ENCODE measurements at regions not wholly inside any gene's neighbourhood (a gene's known extent, or its start where the extent isn't known, plus 50 kb on each side); places are given as distances from the start of the nearest gene placed in this dataset.
"Not testable (repeated sequence)": the region's sequence is repeated elsewhere in the genome, so short reads cannot be mapped to it uniquely, and the experiment has no call there.

DNA sequence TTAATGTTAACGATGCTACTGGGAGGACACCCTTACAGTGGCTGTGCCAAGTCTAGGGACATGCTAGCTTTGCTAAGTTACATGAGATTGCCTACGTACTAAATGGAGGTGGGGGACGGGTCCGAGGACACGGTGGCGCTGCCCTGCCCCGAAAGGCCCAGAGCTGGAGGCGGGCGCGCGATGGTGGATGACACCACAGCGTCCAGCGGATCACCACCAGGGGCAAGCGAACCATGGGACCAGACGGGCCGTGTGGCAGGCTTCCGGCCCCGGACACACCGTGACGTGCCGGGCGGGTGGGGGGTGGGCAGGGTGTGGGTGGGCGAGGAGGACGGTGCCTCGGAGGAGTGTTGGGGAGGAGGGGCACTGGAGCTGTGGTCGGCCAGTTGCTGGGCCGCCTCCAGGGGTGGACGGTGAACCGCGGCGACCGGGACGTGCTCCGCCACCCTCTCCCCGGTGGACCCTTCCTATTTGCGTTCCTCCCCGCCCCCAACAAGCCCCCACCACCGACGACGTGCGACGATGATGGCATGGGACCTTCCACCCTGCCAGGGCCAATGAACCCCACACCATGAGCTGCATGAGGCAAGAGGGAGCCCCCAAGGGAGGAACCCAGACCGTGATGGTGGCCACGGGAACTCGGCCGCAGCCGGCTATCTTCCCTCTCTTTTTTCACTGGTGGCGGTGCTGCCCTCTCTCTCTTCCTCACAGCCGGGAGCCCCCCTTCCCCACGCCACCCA is 773.3 kb upstream of the DEFB115 start:
- H3K36me3 ChIP-seq (ENCODE audit: insufficient read depth, low read length) = no peaks in the 10 kb centered on the region
- no peaks in the 10 kb centered on the region for H3K9me3 ChIP-seq (ENCODE audit: control insufficient read depth, insufficient read depth, low read length)

DNA sequence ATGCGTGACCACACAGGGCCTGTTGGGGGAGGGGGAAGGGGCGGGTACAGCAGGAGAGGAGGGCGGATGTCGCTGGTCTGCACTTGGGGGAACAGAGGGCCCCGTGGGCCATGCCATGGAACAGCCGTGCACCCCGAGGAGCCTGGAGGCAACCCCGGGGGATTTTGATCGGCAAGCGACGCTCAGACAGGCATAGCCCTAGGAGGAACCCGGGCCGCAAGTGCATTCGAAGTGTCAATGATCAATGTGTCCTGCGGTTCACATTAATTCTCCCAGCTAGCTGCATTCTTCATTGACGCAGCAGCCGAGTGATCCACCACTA is 772.8 kb upstream of the DEFB115 start:
- Histone ChIP-seq H3K4me1 (ENCODE audit: insufficient read depth, low read length) (no peaks in the 10 kb centered on the region), H3K9ac (ENCODE audit: low read depth, low read length) (no peak overlapping the region), H3K36me3 (ENCODE audit: insufficient read depth, low read length) (no peaks in the 10 kb centered on the region), H3K9me3 (ENCODE audit: control insufficient read depth, insufficient read depth, low read length) (no peaks in the 10 kb centered on the region)

More for the DNA sequence above, 773.3 kb upstream of the DEFB115 start:
- Histone ChIP-seq H3K9ac (ENCODE audit: low read depth, low read length) (no peak overlapping the region), H3K4me1 (ENCODE audit: insufficient read depth, low read length) (no peaks in the 10 kb centered on the region)

DNA sequence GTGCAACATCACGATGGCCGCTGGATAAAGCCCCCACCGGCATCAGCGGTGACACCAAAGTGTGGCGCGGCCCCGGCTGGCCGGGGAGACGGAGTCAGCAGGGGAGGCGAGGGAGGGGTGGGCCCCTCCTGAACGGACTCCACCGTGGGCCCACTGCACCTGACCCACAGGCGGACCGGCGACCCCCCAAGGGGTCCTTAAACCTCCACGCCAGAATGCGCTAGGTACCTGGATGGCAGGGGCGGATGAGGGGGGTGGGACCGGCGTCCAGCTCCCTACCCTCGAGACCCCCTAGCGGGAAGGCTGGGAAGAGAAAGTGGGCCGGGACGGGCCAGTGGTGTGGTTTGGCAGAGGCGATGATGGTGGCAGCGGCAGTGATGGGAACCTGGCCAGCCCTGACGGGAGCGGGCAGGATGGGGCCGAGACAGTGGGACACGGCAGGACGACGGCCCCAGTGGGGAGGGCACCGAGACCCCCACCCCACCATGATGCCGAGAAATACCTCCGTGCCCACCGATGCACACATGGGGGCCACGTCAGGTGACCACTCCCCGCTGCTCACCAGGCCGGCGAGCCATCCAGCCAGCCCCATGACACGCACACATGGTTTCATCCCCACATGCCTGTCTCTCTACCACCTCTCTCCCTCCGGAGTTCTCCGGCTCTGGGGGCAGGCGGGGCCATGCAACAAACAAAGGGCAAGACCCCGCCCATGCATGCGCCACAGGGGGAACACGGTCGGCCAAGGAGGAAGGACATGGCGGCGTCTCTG is 771.9 kb upstream of the DEFB115 start:
- no peak overlapping the region for H3K9ac ChIP-seq (ENCODE audit: low read depth, low read length)
- no peaks in the 10 kb centered on the region for H3K9me3 ChIP-seq (ENCODE audit: control insufficient read depth, insufficient read depth, low read length)
- no peaks in the 10 kb centered on the region for H3K4me1 ChIP-seq (ENCODE audit: insufficient read depth, low read length)
- H3K36me3 ChIP-seq (ENCODE audit: insufficient read depth, low read length) = no peaks in the 10 kb centered on the region

DNA sequence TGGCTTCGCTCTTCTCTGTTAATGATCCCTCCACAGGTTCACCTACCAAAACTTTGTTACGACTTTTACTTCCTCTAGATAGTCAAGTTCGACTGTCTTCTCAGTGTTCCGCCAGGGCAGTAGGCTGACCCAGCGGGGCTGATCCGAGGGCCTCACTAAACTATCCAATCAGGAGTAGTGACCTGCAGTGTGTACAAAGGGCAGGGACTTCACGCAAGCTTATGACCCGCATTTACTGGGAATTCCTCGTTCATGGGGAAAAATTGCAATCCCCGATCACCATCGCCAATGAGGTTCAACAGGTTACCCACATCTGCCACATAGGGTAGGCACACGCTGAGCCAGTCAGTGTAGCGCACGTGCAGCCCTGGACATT is 771.4 kb upstream of the DEFB115 start:
- no peaks in the 10 kb centered on the region for H3K9me3 ChIP-seq (ENCODE audit: control insufficient read depth, insufficient read depth, low read length)

DNA sequence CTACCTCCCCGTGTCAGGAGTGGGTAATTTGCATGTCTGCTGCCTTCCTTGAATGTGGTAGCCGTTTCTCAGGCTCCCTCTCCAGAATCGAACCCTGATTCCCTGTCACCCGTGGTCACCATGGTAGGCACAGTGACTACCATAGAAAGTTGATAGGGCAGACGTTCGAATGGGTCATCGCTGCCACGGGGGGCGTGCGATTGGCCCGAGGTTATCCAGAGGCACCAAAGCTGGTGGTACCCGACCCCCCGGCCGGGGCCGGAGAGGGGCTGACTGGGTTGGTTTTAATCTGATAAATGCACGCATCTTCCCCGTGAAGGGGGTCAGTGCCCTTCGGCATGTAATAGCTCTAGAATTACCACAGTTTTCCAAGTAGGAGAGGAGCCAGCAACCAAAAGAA is 770.0 kb upstream of the DEFB115 start:
- H3K4me1 ChIP-seq (ENCODE audit: insufficient read depth, low read length); H3K36me3 ChIP-seq (ENCODE audit: insufficient read depth, low read length); H3K9me3 ChIP-seq (ENCODE audit: control insufficient read depth, insufficient read depth, low read length); H3K9ac ChIP-seq (ENCODE audit: low read depth, low read length): not testable (repeated sequence)

More for the DNA sequence above, 771.4 kb upstream of the DEFB115 start:
- Histone ChIP-seq H3K4me1 (ENCODE audit: insufficient read depth, low read length) (no peaks in the 10 kb centered on the region), H3K36me3 (ENCODE audit: insufficient read depth, low read length) (no peaks in the 10 kb centered on the region), H3K9ac (ENCODE audit: low read depth, low read length) (no peak overlapping the region)

DNA sequence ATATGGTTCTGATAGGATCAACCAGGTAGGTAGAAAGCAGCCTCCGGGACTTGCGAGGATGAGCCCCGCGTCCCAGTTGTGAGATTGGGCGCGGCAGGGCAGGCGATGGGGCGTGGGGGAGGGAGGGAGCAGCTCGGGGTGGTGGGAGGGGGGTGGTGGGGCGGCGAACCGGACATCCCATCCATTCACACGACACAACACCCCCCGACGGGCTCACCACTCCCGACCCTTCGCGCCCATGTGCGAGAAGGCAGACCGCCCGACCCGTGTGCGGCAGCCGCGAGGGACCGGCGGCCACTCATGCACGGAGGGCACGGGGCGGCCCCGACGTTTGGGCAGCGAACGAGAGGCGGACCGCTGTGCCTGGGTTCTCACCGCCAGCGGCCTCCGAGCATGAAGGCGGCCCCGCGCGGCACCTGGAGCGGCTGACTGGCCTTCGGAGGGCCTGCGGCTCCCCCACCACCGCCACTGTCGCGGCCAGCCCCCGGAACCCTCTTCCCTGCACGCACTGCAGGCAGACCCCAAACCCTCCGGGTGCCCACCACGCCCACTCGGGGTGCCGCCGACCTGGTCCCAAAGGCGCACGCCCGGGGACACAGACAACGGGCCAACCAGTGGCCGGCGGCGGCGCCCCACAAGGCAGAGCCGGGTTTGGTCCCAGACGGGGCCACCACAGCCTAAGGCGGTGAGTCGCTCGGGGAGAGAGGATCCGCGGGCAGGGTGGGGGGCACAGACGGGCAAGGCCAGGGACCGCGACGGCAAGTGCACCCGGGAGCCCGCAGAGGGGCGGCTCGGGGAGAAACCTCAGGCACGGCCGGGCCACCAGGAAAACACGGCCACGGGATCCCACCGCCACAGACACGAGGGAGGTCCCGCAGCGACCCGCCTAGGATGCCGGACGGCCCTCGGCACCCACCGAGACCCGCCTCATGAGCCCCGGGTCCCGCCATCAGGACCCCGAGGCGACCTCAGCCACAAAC is 769.2 kb upstream of the DEFB115 start:
- no peaks in the 10 kb centered on the region for H3K9me3 ChIP-seq (ENCODE audit: control insufficient read depth, insufficient read depth, low read length)
- no peak overlapping the region for H3K9ac ChIP-seq (ENCODE audit: low read depth, low read length)
- H3K36me3 ChIP-seq (ENCODE audit: insufficient read depth, low read length) = no peaks in the 10 kb centered on the region
- no peaks in the 10 kb centered on the region for H3K4me1 ChIP-seq (ENCODE audit: insufficient read depth, low read length)

DNA sequence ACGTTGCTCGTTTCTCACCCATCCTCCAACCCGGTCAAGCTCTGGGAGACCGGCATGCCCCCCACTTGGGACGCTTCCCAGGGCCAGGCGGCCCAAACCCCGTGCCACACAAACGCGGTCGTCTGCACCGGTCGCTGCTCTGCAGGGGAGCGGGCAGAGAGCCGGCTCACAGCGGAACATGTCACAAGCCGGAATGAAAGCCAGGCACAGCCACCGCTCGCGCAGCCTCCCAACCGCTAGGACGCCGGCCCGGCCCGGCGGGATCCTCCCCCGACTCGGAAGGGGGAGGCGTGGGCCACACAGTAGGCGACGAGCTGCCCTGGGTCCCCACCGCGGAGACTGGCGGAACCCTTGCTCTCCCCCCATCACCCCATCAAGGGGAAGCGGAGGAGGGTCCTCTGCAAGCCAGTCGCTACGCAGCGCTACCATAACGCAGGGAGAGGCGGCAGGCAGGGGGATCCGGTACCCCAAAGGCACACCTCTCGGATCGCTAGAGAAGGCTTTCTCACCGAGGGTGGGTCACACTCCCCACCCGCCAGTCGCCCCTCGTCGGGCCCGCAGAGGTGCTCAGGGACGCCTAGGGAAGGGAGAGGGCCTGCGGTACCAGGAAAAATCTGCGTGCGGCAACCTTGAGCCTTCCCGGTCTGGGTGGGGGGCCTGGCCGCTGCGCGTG is 768.4 kb upstream of the DEFB115 start:
- H3K4me1 ChIP-seq (ENCODE audit: insufficient read depth, low read length) = no peaks in the 10 kb centered on the region
- no peaks in the 10 kb centered on the region for H3K9me3 ChIP-seq (ENCODE audit: control insufficient read depth, insufficient read depth, low read length)
- no peak overlapping the region for H3K9ac ChIP-seq (ENCODE audit: low read depth, low read length)
- no peaks in the 10 kb centered on the region for H3K36me3 ChIP-seq (ENCODE audit: insufficient read depth, low read length)

DNA sequence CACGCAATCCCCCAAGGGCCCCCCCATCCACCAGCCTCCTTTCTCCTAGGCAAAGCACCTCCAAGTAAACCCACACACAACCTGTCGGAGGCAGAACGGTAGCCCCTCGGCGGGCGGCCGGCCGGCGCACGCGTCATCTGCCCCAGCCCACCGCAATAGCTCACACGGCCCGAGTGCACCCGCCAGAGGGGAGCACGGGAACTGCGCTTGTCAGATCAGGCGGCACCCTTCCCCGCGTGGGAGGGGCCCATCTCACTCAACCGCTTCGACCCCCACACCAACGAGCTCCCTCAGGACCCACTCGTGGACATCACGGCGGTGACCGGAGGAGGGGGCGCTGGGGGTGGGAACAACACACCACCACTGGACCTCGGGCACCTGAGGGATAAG is 767.9 kb upstream of the DEFB115 start:
- H3K36me3 ChIP-seq (ENCODE audit: insufficient read depth, low read length) = no peaks in the 10 kb centered on the region
- no peak overlapping the region for H3K9ac ChIP-seq (ENCODE audit: low read depth, low read length)
- no peaks in the 10 kb centered on the region for H3K4me1 ChIP-seq (ENCODE audit: insufficient read depth, low read length)
- no peaks in the 10 kb centered on the region for H3K9me3 ChIP-seq (ENCODE audit: control insufficient read depth, insufficient read depth, low read length)

DNA sequence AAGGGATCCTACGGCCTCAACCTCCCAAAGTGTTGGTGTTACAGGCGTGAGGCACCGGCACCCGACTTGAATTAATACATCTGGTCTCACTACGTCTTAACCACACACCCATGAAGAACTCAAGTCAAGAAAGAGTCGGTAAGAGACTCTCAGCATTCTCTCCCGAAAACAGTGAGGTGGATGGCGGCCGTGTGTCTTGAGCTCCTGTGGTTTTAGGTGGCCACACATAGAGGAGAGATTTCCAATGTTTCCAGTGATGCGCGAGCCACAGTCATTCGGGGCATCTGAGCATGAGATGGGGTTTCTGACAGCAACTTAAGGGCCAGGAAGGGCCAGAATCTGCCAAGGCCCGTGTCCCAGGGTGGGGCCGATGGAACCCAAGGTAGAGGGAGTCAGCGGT is 766.4 kb upstream of the DEFB115 start:
- H3K4me1 ChIP-seq (ENCODE audit: insufficient read depth, low read length) = no peaks in the 10 kb centered on the region
- no peak overlapping the region for H3K9ac ChIP-seq (ENCODE audit: low read depth, low read length)
- no peaks in the 10 kb centered on the region for H3K9me3 ChIP-seq (ENCODE audit: control insufficient read depth, insufficient read depth, low read length)
- H3K36me3 ChIP-seq (ENCODE audit: insufficient read depth, low read length) = no peaks in the 10 kb centered on the region

DNA sequence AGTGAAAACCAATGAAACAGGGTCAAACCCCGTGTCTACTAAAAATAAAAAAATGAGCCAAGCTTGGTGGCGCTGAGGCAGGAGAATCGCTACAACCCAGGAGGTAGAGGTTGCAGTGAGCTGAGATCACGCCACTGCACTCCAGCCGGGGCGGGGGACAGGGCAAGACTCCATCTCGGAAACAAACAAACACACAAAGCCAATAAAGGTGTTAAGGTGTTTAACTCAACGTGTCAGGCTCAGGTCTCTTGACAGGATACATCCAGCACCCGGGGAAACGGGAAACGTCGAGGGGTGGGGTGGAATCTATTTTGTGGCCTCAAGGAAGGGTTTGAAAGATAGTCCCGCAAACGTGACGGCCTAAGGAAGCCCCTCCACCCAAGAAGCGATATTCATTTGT is 760.8 kb upstream of the DEFB115 start:
- H3K36me3 ChIP-seq (ENCODE audit: insufficient read depth, low read length); H3K4me1 ChIP-seq (ENCODE audit: insufficient read depth, low read length); H3K9ac ChIP-seq (ENCODE audit: low read depth, low read length); H3K9me3 ChIP-seq (ENCODE audit: control insufficient read depth, insufficient read depth, low read length): not testable (repeated sequence)

DNA sequence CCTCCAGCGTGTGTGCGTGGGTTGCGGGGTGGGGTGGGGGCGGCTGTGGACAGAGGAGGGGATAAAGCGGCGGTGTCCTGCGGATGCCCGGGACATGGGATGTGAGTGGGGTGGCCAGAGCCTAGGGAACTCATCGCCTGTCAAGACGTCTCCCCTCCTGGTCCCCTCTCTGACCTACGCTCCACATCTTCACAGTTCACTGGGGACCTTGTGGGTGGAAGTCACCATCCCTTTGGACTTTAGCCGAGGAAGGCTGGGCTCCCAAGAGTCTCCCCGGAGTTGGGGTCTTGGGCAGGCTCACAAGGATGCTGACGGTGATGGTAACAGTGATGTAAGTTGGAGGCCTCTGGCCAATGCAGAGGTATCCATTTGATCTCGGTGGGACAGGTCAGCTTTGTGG is 760.3 kb upstream of the DEFB115 start:
- H3K9ac ChIP-seq (ENCODE audit: low read depth, low read length) = not testable (repeated sequence)

DNA sequence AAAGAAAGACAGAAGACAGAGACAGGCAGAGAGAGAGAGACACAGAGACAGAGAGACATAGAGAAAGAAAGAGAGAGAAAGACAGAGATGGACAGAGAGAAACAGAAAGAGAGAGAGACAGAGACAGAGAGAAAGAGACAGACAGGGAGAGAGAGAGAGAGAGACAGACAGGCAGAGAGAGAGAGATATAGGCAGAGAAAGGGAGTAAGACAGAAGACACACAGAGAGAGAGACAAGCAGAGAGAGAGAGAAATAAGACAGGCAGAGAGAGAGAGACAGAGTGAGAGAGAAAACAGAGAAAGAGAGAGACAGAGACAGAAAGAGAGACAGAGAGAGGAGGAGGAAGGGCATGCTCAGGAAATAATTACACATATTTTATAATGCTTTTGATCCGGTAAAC is 758.3 kb upstream of the DEFB115 start:
- Histone ChIP-seq H3K36me3 (ENCODE audit: insufficient read depth, low read length) (no peaks in the 10 kb centered on the region), H3K9me3 (ENCODE audit: control insufficient read depth, insufficient read depth, low read length) (no peaks in the 10 kb centered on the region), H3K9ac (ENCODE audit: low read depth, low read length) (peak overlapping the region; percentile 38; the same call in 1 of the 2 replicates), H3K4me1 (ENCODE audit: insufficient read depth, low read length) (peaks cover 4% of the 10 kb centered on the region; the same call in 1 of the 2 replicates)

More for the DNA sequence above, 760.3 kb upstream of the DEFB115 start:
- not testable (repeated sequence) for H3K4me1 ChIP-seq (ENCODE audit: insufficient read depth, low read length); H3K36me3 ChIP-seq (ENCODE audit: insufficient read depth, low read length); H3K9me3 ChIP-seq (ENCODE audit: control insufficient read depth, insufficient read depth, low read length)

DNA sequence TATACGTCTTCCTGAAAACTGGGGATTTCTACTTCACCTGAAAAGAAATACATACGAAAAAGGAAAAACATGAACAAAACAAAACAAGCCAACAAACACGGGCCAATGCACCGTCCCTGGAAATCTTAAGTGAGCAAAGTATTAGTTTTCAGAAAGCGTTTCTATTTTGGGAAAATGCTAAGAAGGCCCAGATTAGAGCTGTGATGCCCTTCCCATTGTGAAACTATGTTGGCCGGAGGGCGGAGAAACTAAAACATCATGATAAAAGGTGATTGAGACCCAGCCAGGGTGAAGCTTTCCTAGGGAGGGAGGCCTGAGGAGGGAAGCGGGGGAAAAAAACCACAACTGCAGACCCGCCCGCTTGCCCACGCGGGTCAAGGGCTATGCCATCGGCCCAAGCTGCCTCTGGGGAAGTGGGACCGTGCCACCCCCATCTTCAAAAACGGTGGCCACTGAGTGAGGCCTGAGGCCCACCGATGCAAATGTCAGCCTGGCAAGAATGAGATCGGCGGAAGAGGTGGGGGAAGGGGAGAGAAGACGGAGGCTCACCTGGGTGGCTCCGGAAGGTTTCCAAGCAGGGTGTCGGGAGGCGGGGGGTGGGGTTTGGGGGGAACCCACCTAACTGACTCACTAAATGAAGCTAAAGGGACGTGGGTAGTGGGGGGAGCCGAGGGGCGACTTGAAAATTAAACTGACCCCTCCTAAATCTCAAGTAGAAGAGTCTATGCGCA is 757.6 kb upstream of the DEFB115 start:
- H3K4me1 ChIP-seq (ENCODE audit: insufficient read depth, low read length); H3K36me3 ChIP-seq (ENCODE audit: insufficient read depth, low read length); H3K9me3 ChIP-seq (ENCODE audit: control insufficient read depth, insufficient read depth, low read length): not testable (repeated sequence)
- peak overlapping the region; percentile 38; the same call in 1 of the 2 replicates for H3K9ac ChIP-seq (ENCODE audit: low read depth, low read length)
